Spleen (tissue), 11 donors: ENCODE measurements at regions not wholly inside any gene's neighbourhood (a gene's known extent, or its start where the extent isn't known, plus 50 kb on each side); places are given as distances from the start of the nearest gene placed in this dataset.

Source experiments
- DNase-seq: peaks from one replicate; pipeline ENCODE4 v3.0.0-alpha.2; 2020
- H3K27ac ChIP-seq, 8 donors: fragments of 200-600 bp; sonication (generic) in 7 of 8; 1 replicate in 4 of 8; 2 replicates in 4 of 8; pipeline versions ENCODE4 v1.5.0 to v1.8.0; 2016 to 2021; ENCODE audit warnings: inconsistent platforms in 4 of 8, mild to moderate bottlenecking in 4 of 8, moderate library complexity in 1 of 8
- H3K27me3 ChIP-seq, 7 donors: fragments of 200-600 bp; sonication (generic) in 6 of 7; replicated peaks in 1 of 7; 1 replicate in 4 of 7; 2 replicates in 3 of 7; pipeline versions ENCODE4 v1.5.0 to v1.8.0; 2016 to 2021; ENCODE audit warnings: inconsistent platforms in 3 of 7, mild to moderate bottlenecking in 1 of 7
- H3K36me3 ChIP-seq, 6 donors: fragments of 200-600 bp; sonication (generic) in 5 of 6; 1 replicate in 4 of 6; 2 replicates in 2 of 6; pipeline versions ENCODE4 v1.5.0 to v1.8.0; 2016 to 2021; ENCODE audit warnings: inconsistent platforms in 2 of 6
- H3K4me1 ChIP-seq, 6 donors: fragments of 200-600 bp; sonication (generic) in 5 of 6; 1 replicate in 3 of 6; 2 replicates in 3 of 6; pipeline versions ENCODE4 v1.5.0 to v1.8.0; 2016 to 2021; ENCODE audit warnings: inconsistent platforms in 3 of 6
- H3K4me3 ChIP-seq, 8 donors: fragments of 200-600 bp; sonication (generic) in 7 of 8; 1 replicate in 4 of 8; 2 replicates in 4 of 8; pipeline versions ENCODE4 v1.5.0 to v1.8.0; 2016 to 2021; ENCODE audit warnings: inconsistent platforms in 4 of 8, mild to moderate bottlenecking in 4 of 8, moderate library complexity in 2 of 8
- H3K9me3 ChIP-seq, 8 donors: fragments of 200-600 bp; sonication (generic) in 7 of 8; 1 replicate in 4 of 8; 2 replicates in 4 of 8; pipeline versions ENCODE4 v1.5.0 to v1.8.0; 2016 to 2021; ENCODE audit warnings: inconsistent platforms in 4 of 8
- CTCF ChIP-seq, 11 experiments: fragments of 200-600 bp in 7 of 11; fragments of 450-650 bp in 4 of 11; sonication (generic) in 4 of 11; IDR thresholded peaks in 8 of 11; conservative IDR thresholded peaks in 3 of 11; 1 replicate in 7 of 11; 2 replicates in 4 of 11; pipeline versions ENCODE4 v1.4.0 to v1.8.0; 2016 to 2021; ENCODE audit warnings: antibody characterized with exemption in 11 of 11, inconsistent platforms in 4 of 11, mild to moderate bottlenecking in 1 of 11
- POLR2A ChIP-seq, 3 donors: fragments of 450-650 bp; IDR thresholded peaks; one replicate each; pipeline ENCODE4 v1.5.1; 2017; ENCODE audit warnings: antibody characterized with exemption in 3 of 3, mild to moderate bottlenecking in 1 of 3
- POLR2AphosphoS5 ChIP-seq, 3 donors: sonication (generic); formaldehyde crosslinking; IDR thresholded peaks; one replicate each; pipeline ENCODE4 v1.5.1; 2017; ENCODE audit warnings: antibody characterized with exemption in 3 of 3
- WGBS, 5 donors: extraction: QIAGEN DNeasy Blood & Tissue Kit in 3 of 5; methylation state at CpG; one replicate each; pipeline versions ENCODE4 v1.1.5 to v1.1.7; 2013 to 2018; 5-methylcytosine and 5-hydroxymethylcytosine counted together
- intact Hi-C: fragments of 100-400 bp; cut with DNase I; formaldehyde crosslinking; loops from one replicate; pipeline ENCODE4 v1.15.0; 2023; ENCODE audit warnings: low total_unique reads
- donor health status: healthy with polysubstance abuse.
- donor health status: DM: no; HTN: no; CAD: no; lungs with moderate emphysema.
- donor health status: DM: no; HTN: no; CAD: no.
- donor health status: Bipolar disorder and iron deficiency.
- donor health status: healthy.
- donor health status: DM: no; HTN: no; CAD: no.
- donor health status: DM: yes; HTN: yes; CAD: no.

- Histone ChIP-seq H3K27ac (no peak overlapping the region), H3K9me3 (peaks cover 0 to 5% (median 0%) of the 10 kb centered on the region in 8 donors), H3K36me3 (no peaks in the 10 kb centered on the region), H3K27me3 (no peaks in the 10 kb centered on the region), H3K4me1 (no peaks in the 10 kb centered on the region), H3K4me3 (no peak overlapping the region)
- TF ChIP-seq POLR2A (IDR thresholded peaks at IDR 0.05) (no peak), CTCF (IDR thresholded peaks at IDR 0.05 in 8 of 11, conservative IDR thresholded peaks at IDR 0.05 in 3 of 11) (no peak), POLR2AphosphoS5 (IDR thresholded peaks at IDR 0.05) (no peak)
- 69 to 89% (median 73%) methylated on average over 1 of the region's 1 CpG for WGBS, 5 donors
- DNase-seq = no peak
- intact Hi-C loops = no loop called here
These were observed 263.8 kb downstream of the CDH11 start for GRCh38 chr16:64858076-64858475.

DNA sequence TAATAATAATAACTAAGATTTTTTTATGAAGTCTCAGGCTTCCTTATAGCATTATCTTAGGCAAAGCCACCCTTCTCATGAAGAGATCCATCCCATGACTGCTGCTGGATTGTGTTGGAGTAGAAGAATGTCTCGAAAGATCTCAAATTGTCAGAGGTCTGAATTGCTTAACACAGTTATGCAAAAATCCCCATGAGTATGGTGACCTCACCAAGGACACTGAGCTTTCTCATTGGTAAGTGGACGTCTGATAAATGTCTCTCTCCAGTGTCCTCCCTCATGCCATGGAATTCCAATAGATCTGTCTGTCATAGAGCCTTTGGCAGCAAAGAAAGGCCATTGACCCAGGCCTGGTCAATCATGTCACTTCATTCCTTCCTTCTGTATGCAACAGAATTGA lies 264.5 kb downstream of the CDH11 start:
- WGBS, 5 donors = 62 to 72% (median 71%) methylated on average over 2 of the region's 2 CpGs
- H3K27me3 ChIP-seq = no peaks in the 10 kb centered on the region
- DNase-seq = no peak
- intact Hi-C loops = no loop called here
- no peaks in the 10 kb centered on the region for H3K4me1 ChIP-seq
- TF ChIP-seq POLR2A (IDR thresholded peaks at IDR 0.05) (no peak), CTCF (IDR thresholded peaks at IDR 0.05 in 8 of 11, conservative IDR thresholded peaks at IDR 0.05 in 3 of 11) (no peak), POLR2AphosphoS5 (IDR thresholded peaks at IDR 0.05) (no peak)
- H3K27ac ChIP-seq = no peak overlapping the region
- H3K4me3 ChIP-seq = no peak overlapping the region
- no peaks in the 10 kb centered on the region for H3K36me3 ChIP-seq
- H3K9me3 ChIP-seq = peaks cover 0 to 5% (median 0%) of the 10 kb centered on the region in 8 donors

- WGBS, 5 donors = 86 to 98% (median 95%) methylated on average over 2 of the region's 2 CpGs
- Histone ChIP-seq H3K27ac (no peak overlapping the region), H3K36me3 (no peaks in the 10 kb centered on the region), H3K27me3 (no peaks in the 10 kb centered on the region), H3K9me3 (peaks cover 0 to 5% (median 0%) of the 10 kb centered on the region in 8 donors), H3K4me1 (no peaks in the 10 kb centered on the region), H3K4me3 (no peak overlapping the region)
- TF ChIP-seq CTCF (IDR thresholded peaks at IDR 0.05 in 8 of 11, conservative IDR thresholded peaks at IDR 0.05 in 3 of 11) (no peak), POLR2AphosphoS5 (IDR thresholded peaks at IDR 0.05) (no peak), POLR2A (IDR thresholded peaks at IDR 0.05) (no peak)
- DNase-seq = no peak
- intact Hi-C loops = no loop called here
These were observed 268.3 kb downstream of the CDH11 start for GRCh38 chr16:64853551-64853950.

- no peak for TF ChIP-seq POLR2A (IDR thresholded peaks at IDR 0.05)
- no peak for TF ChIP-seq CTCF (IDR thresholded peaks at IDR 0.05 in 8 of 11, conservative IDR thresholded peaks at IDR 0.05 in 3 of 11)
- TF ChIP-seq POLR2AphosphoS5 (IDR thresholded peaks at IDR 0.05) = no peak
- intact Hi-C loops = no loop called here
- no peak overlapping the region for H3K27ac ChIP-seq
- H3K4me1 ChIP-seq = no peaks in the 10 kb centered on the region
- H3K9me3 ChIP-seq = peaks cover 0 to 7% (median 0%) of the 10 kb centered on the region in 8 donors
- no peak for DNase-seq
- no peaks in the 10 kb centered on the region for H3K36me3 ChIP-seq
- WGBS, 5 donors = 34 to 54% (median 42%) methylated on average over 3 of the region's 3 CpGs
- H3K27me3 ChIP-seq = no peaks in the 10 kb centered on the region
- H3K4me3 ChIP-seq = no peak overlapping the region
These were observed 274.9 kb downstream of the CDH11 start for GRCh38 chr16:64846966-64847365.
